Thyroid gland (tissue), 4 donors: ENCODE measurements at regions not wholly inside any gene's neighbourhood (a gene's known extent, or its start where the extent isn't known, plus 50 kb on each side); places are given as distances from the start of the nearest gene placed in this dataset.

Source experiments
- DNase-seq, 2 donors: peaks; one replicate each; pipeline ENCODE4 v3.0.0-alpha.2; 2019
- H3K27ac ChIP-seq, 3 donors: fragments of 200-600 bp; sonication (generic); 1 replicate in 2 of 3; 2 replicates in 1 of 3; pipeline ENCODE4 v1.5.1; 2016 to 2019; ENCODE audit warnings: mild to moderate bottlenecking in 1 of 3, moderate library complexity in 1 of 3
- H3K27me3 ChIP-seq: fragments of 200-600 bp; sonication (generic); one replicate; pipeline ENCODE4 v1.5.1; 2019
- H3K36me3 ChIP-seq, 2 donors: fragments of 200-600 bp; sonication (generic); one replicate each; pipeline ENCODE4 v1.5.1; 2016 to 2019
- H3K4me1 ChIP-seq, 2 donors: fragments of 200-600 bp; sonication (generic); one replicate each; pipeline ENCODE4 v1.5.1; 2017 to 2019
- H3K4me3 ChIP-seq, 3 donors: fragments of 200-600 bp; sonication (generic); replicated peaks in 1 of 3; 1 replicate in 2 of 3; 2 replicates in 1 of 3; pipeline ENCODE4 v1.5.1; 2016; ENCODE audit warnings: mild to moderate bottlenecking in 1 of 3
- H3K9me3 ChIP-seq: fragments of 200-600 bp; sonication (generic); one replicate; pipeline ENCODE4 v1.5.1; 2017
- CTCF ChIP-seq, 6 experiments: fragments of 200-600 bp in 3 of 6; fragments of 450-650 bp in 3 of 6; sonication (generic) in 3 of 6; IDR thresholded peaks; one replicate each; pipeline ENCODE4 v1.5.1; 2016 to 2019; ENCODE audit warnings: antibody characterized with exemption in 6 of 6, mild to moderate bottlenecking in 2 of 6, inconsistent platforms in 1 of 6, moderate library complexity in 1 of 6
- POLR2A ChIP-seq, 2 donors: fragments of 450-650 bp; IDR thresholded peaks; one replicate each; pipeline ENCODE4 v1.6.1; 2017; ENCODE audit warnings: antibody characterized with exemption in 2 of 2, mild to moderate bottlenecking in 2 of 2, moderate library complexity in 1 of 2
- WGBS, 2 donors: methylation state at CpG; one replicate each; pipeline ENCODE4 v1.1.5; 2017; 5-methylcytosine and 5-hydroxymethylcytosine counted together
- intact Hi-C: fragments of 100-400 bp; cut with DNase I; formaldehyde crosslinking; loops from one replicate; pipeline ENCODE4 v1.15.1; 2023

- H3K27me3 ChIP-seq, result no peaks in the 10 kb centered on the region
- intact Hi-C loops, result no loop called here
- H3K4me3 ChIP-seq, result no peak overlapping the region
- DNase-seq, result no peak
- TF ChIP-seq CTCF (IDR thresholded peaks at IDR 0.05), result no peak
- no peak for TF ChIP-seq POLR2A (IDR thresholded peaks at IDR 0.05)
- no peaks in the 10 kb centered on the region for H3K36me3 ChIP-seq
- H3K27ac ChIP-seq, result no peak overlapping the region
- no peaks in the 10 kb centered on the region for H3K4me1 ChIP-seq
- WGBS, 2 donors, result 92 to 93% methylated on average over 1 of the region's 1 CpG
- H3K9me3 ChIP-seq, result no peaks in the 10 kb centered on the region
Observed at GRCh38 chr1:81042225-81042624, 758.5 kb upstream of the ADGRL2 start.

- no peaks in the 10 kb centered on the region for H3K36me3 ChIP-seq
- 25 to 59% methylated on average over 1 of the region's 1 CpG for WGBS, 2 donors
- H3K27ac ChIP-seq, result no peak overlapping the region
- no peaks in the 10 kb centered on the region for H3K9me3 ChIP-seq
- no peaks in the 10 kb centered on the region for H3K27me3 ChIP-seq
- no peak overlapping the region for H3K4me3 ChIP-seq
- TF ChIP-seq POLR2A (IDR thresholded peaks at IDR 0.05) (no peak), CTCF (IDR thresholded peaks at IDR 0.05) (no peak)
- H3K4me1 ChIP-seq, result no peaks in the 10 kb centered on the region
- intact Hi-C loops, result no loop called here
- DNase-seq, result no peak
Observed at GRCh38 chr1:81034291-81034690, 766.4 kb upstream of the ADGRL2 start.

- intact Hi-C loops, result no loop called here
- Histone ChIP-seq H3K4me1 (no peaks in the 10 kb centered on the region), H3K27me3 (no peaks in the 10 kb centered on the region), H3K9me3 (no peaks in the 10 kb centered on the region), H3K36me3 (no peaks in the 10 kb centered on the region), H3K4me3 (no peak overlapping the region), H3K27ac (no peak overlapping the region)
- WGBS, 2 donors, result 92 to 94% methylated on average over 5 of the region's 5 CpGs
- no peak for DNase-seq
- no peak for TF ChIP-seq CTCF (IDR thresholded peaks at IDR 0.05)
- TF ChIP-seq POLR2A (IDR thresholded peaks at IDR 0.05), result no peak
Observed at GRCh38 chr1:81032973-81033425, 767.7 kb upstream of the ADGRL2 start.

GRCh38 chr1:81032374-81032773, 768.4 kb upstream of the ADGRL2 start:
- no peak for DNase-seq
- intact Hi-C loops, result no loop called here
- Histone ChIP-seq H3K27me3 (no peaks in the 10 kb centered on the region), H3K4me3 (no peak overlapping the region), H3K36me3 (no peaks in the 10 kb centered on the region), H3K9me3 (no peaks in the 10 kb centered on the region), H3K27ac (no peak overlapping the region), H3K4me1 (no peaks in the 10 kb centered on the region)
- TF ChIP-seq POLR2A (IDR thresholded peaks at IDR 0.05), result no peak
- no peak for TF ChIP-seq CTCF (IDR thresholded peaks at IDR 0.05)
- WGBS, 2 donors, result 91 to 92% methylated on average over 7 of the region's 7 CpGs

- Histone ChIP-seq H3K4me3 (no peak overlapping the region), H3K27me3 (no peaks in the 10 kb centered on the region), H3K9me3 (no peaks in the 10 kb centered on the region), H3K36me3 (no peaks in the 10 kb centered on the region), H3K4me1 (no peaks in the 10 kb centered on the region), H3K27ac (no peak overlapping the region)
- TF ChIP-seq POLR2A (IDR thresholded peaks at IDR 0.05), result no peak
- no peak for TF ChIP-seq CTCF (IDR thresholded peaks at IDR 0.05)
- intact Hi-C loops, result no loop called here
- WGBS, 2 donors, result 90 to 91% methylated on average over 3 of the region's 3 CpGs
- DNase-seq, result no peak
Observed at GRCh38 chr1:81030441-81030840, 770.3 kb upstream of the ADGRL2 start.
